ENCODE measurements at regions not wholly inside any gene's neighbourhood (a gene's known extent, or its start where the extent isn't known, plus 50 kb on each side); places are given as distances from the start of the nearest gene placed in this dataset.

DNA sequence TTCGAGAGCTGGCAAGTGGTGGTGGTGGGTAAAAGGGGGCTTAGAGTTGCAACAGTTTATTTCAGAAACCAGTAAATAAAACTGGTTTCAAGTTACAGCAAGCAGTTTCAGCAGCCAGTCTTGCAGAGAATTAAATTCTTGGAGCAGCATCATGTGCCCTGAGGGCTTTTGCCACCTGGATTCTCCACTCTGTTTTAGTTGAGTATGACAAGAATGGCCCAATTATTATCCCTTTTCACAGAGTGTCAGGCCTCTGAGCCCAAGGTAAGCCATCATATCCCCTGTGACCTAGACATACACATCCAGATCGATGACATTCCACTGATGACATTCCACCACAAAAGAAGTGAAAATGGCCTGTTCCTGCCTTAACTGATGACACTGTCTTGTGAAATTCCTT lies 72.8 kb upstream of the FANCL start:
- TF ChIP-seq OSR1 (CRISPR knock-in tag; IDR thresholded peaks at IDR 0.05) (no peak), TCF4 (CRISPR knock-in tag; IDR thresholded peaks at IDR 0.05; ENCODE audit: borderline replicate concordance) (no peak), BACH2 (CRISPR knock-in tag; IDR thresholded peaks at IDR 0.05; ENCODE audit: borderline replicate concordance) (no peak), ZC3H10 (CRISPR knock-in tag; IDR thresholded peaks at IDR 0.05) (no peak), RARB (CRISPR knock-in tag; IDR thresholded peaks at IDR 0.05) (no peak), ZNF70 (CRISPR knock-in tag; IDR thresholded peaks at IDR 0.05) (no peak), ESRRG (CRISPR knock-in tag; IDR thresholded peaks at IDR 0.05) (no peak)
- ATAC-seq = no peak

- TF ChIP-seq ZC3H10 (CRISPR knock-in tag; IDR thresholded peaks at IDR 0.05) (no peak), ARNTL (CRISPR knock-in tag; IDR thresholded peaks at IDR 0.05; ENCODE audit: borderline replicate concordance, low read depth) (no peak), GLIS3 (CRISPR knock-in tag; IDR thresholded peaks at IDR 0.05) (no peak), TOX (CRISPR knock-in tag; IDR thresholded peaks at IDR 0.05; ENCODE audit: borderline replicate concordance) (no peak), TCF4 (CRISPR knock-in tag; IDR thresholded peaks at IDR 0.05; ENCODE audit: borderline replicate concordance) (no peak), CSDC2 (CRISPR knock-in tag; IDR thresholded peaks at IDR 0.05) (no peak), PPARA (CRISPR knock-in tag; IDR thresholded peaks at IDR 0.05; ENCODE audit: borderline replicate concordance) (no peak)
- TF ChIP-seq, protein P1, sequence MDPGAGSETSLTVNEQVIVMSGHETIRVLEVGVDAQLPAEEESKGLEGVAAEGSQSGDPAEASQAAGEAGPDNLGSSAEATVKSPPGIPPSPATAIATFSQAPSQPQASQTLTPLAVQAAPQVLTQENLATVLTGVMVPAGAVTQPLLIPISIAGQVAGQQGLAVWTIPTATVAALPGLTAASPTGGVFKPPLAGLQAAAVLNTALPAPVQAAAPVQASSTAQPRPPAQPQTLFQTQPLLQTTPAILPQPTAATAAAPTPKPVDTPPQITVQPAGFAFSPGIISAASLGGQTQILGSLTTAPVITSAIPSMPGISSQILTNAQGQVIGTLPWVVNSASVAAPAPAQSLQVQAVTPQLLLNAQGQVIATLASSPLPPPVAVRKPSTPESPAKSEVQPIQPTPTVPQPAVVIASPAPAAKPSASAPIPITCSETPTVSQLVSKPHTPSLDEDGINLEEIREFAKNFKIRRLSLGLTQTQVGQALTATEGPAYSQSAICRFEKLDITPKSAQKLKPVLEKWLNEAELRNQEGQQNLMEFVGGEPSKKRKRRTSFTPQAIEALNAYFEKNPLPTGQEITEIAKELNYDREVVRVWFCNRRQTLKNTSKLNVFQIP (CRISPR knock-in tag; IDR thresholded peaks at IDR 0.05; ENCODE audit: borderline replicate concordance, low read depth) = no peak
- ATAC-seq = no peak
Measured at GRCh38 chr2:58308435-58308834, 67.3 kb upstream of the FANCL start.

- TF ChIP-seq ZNF70 (CRISPR knock-in tag; IDR thresholded peaks at IDR 0.05) = no peak
- no peak for TF ChIP-seq CSDC2 (CRISPR knock-in tag; IDR thresholded peaks at IDR 0.05)
- TF ChIP-seq SNAI2 (CRISPR knock-in tag; IDR thresholded peaks at IDR 0.05) = no peak
- no peak for TF ChIP-seq ARNTL (CRISPR knock-in tag; IDR thresholded peaks at IDR 0.05; ENCODE audit: borderline replicate concordance, low read depth)
- TF ChIP-seq ISL1 (CRISPR knock-in tag; IDR thresholded peaks at IDR 0.05) = no peak
- TF ChIP-seq TCF4 (CRISPR knock-in tag; IDR thresholded peaks at IDR 0.05; ENCODE audit: borderline replicate concordance) = no peak
- TF ChIP-seq, protein P2, sequence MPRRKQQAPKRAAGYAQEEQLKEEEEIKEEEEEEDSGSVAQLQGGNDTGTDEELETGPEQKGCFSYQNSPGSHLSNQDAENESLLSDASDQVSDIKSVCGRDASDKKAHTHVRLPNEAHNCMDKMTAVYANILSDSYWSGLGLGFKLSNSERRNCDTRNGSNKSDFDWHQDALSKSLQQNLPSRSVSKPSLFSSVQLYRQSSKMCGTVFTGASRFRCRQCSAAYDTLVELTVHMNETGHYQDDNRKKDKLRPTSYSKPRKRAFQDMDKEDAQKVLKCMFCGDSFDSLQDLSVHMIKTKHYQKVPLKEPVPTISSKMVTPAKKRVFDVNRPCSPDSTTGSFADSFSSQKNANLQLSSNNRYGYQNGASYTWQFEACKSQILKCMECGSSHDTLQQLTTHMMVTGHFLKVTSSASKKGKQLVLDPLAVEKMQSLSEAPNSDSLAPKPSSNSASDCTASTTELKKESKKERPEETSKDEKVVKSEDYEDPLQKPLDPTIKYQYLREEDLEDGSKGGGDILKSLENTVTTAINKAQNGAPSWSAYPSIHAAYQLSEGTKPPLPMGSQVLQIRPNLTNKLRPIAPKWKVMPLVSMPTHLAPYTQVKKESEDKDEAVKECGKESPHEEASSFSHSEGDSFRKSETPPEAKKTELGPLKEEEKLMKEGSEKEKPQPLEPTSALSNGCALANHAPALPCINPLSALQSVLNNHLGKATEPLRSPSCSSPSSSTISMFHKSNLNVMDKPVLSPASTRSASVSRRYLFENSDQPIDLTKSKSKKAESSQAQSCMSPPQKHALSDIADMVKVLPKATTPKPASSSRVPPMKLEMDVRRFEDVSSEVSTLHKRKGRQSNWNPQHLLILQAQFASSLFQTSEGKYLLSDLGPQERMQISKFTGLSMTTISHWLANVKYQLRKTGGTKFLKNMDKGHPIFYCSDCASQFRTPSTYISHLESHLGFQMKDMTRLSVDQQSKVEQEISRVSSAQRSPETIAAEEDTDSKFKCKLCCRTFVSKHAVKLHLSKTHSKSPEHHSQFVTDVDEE (CRISPR knock-in tag; IDR thresholded peaks at IDR 0.05) = no peak
- TF ChIP-seq ZFP3 (CRISPR knock-in tag; IDR thresholded peaks at IDR 0.05) = no peak
- no peak for TF ChIP-seq ZC3H10 (CRISPR knock-in tag; IDR thresholded peaks at IDR 0.05)
- no peak for TF ChIP-seq PPARA (CRISPR knock-in tag; IDR thresholded peaks at IDR 0.05; ENCODE audit: borderline replicate concordance)
- TF ChIP-seq ZNF565 (CRISPR knock-in tag; conservative IDR thresholded peaks at IDR 0.05; ENCODE audit: low read depth) = no peak
- TF ChIP-seq, protein P1 (CRISPR knock-in tag; IDR thresholded peaks at IDR 0.05; ENCODE audit: borderline replicate concordance, low read depth) = no peak
- no peak for TF ChIP-seq ZFP30 (CRISPR knock-in tag; IDR thresholded peaks at IDR 0.05)
- TF ChIP-seq OSR1 (CRISPR knock-in tag; IDR thresholded peaks at IDR 0.05) = no peak
- TF ChIP-seq TOX (CRISPR knock-in tag; IDR thresholded peaks at IDR 0.05; ENCODE audit: borderline replicate concordance) = no peak
- no peak for TF ChIP-seq CREB5 (CRISPR knock-in tag; IDR thresholded peaks at IDR 0.05; ENCODE audit: low read depth)
- no peak for TF ChIP-seq ZNF8 (CRISPR knock-in tag; IDR thresholded peaks at IDR 0.05)
- TF ChIP-seq CSRNP3 (CRISPR knock-in tag; IDR thresholded peaks at IDR 0.05) = no peak
- no peak for ATAC-seq
Measured at GRCh38 chr2:58304843-58305242, 63.7 kb upstream of the FANCL start.
